K562 (cell line): ENCODE measurements at regions not wholly inside any gene's neighbourhood (a gene's known extent, or its start where the extent isn't known, plus 50 kb on each side); places are given as distances from the start of the nearest gene placed in this dataset.

ENCODE experiments used
- E4F1 ChIP-seq: fragments of 250-450 bp; sonication (Bioruptor Pico); IDR thresholded peaks from 2 replicates; pipeline ENCODE4 v1.5.0; 2021; ENCODE audit warnings: mild to moderate bottlenecking, borderline replicate concordance
- SIRT6 ChIP-seq: IDR thresholded peaks from one replicate; pipeline ENCODE4 v1.6.1; 2012; ENCODE audit warnings: low read depth, mild to moderate bottlenecking, control low read depth, inconsistent platforms, low read length, moderate library complexity
- SNAPC5 ChIP-seq: fragments of 250-450 bp; sonication (Bioruptor Pico); IDR thresholded peaks from 2 replicates; pipeline ENCODE4 v1.8.0; 2021; ENCODE audit warnings: moderate library complexity, mild to moderate bottlenecking, inconsistent platforms
- ZNF274 ChIP-seq: IDR thresholded peaks from 2 replicates; pipeline ENCODE4 v1.6.1; 2011; ENCODE audit warnings: low read depth, mild to moderate bottlenecking, low read length, moderate library complexity, borderline replicate concordance
- ZNF407 ChIP-seq: fragments of 450-650 bp; IDR thresholded peaks from 2 replicates; pipeline ENCODE4 v1.6.1; 2016; ENCODE audit warnings: low read depth
- ZNF449 ChIP-seq: fragments of 250-450 bp; sonication (Bioruptor Pico); IDR thresholded peaks from 2 replicates; pipeline ENCODE4 v1.8.0; 2022; ENCODE audit warnings: moderate library complexity, mild to moderate bottlenecking, inconsistent platforms
- ZNF512 ChIP-seq: IDR thresholded peaks from 2 replicates; pipeline ENCODE4 v1.6.1; 2016; ENCODE audit warnings: missing genetic modification characterization, missing compliant biosample characterization
- ZNF780A ChIP-seq: fragments of 250-450 bp; sonication (Bioruptor Pico); IDR thresholded peaks from 2 replicates; pipeline ENCODE4 v1.5.0; 2021; ENCODE audit warnings: mild to moderate bottlenecking
- TF ChIP-seq, protein P1 (sequence below): fragments of 450-650 bp; formaldehyde crosslinking; IDR thresholded peaks from 2 replicates; pipeline ENCODE4 v1.4.0; 2020; ENCODE audit warnings: mild to moderate bottlenecking, moderate library complexity

DNA sequence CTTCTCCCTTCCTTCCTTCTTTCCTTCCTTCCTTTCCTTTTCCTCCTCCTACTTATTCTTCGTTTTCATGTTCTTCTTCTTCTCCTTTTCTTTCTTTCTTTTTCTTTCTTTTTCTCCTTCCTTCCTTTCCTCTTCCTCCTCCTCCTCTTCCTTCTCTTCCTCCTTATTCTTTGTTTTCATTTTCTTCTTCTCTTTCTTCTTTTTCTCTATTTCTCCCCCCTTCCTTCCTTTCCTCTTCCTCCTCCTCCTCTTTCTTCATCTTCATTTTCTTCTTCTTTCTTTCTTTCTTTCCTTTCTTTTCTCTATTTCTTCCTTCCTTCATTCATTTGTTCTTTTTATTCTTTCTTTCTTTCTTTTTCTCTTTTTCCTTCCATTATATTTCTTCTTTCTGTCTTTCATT, 671.6 kb downstream of the IQCM start (continued):
- TF ChIP-seq ZNF407 (0 out of 2 replicates have a peak, but pooled peaks have one; percentile 9), ZNF274 (no peak), ZNF512 (tag) (peak; percentile 54; the same call in 1 of the 2 replicates), ZNF780A (CRISPR knock-in tag) (no peak), SIRT6 (no peak), SNAPC5 (CRISPR knock-in tag) (no peak), E4F1 (CRISPR knock-in tag) (no peak), ZNF449 (CRISPR knock-in tag) (no peak)
- TF ChIP-seq, protein P1, sequence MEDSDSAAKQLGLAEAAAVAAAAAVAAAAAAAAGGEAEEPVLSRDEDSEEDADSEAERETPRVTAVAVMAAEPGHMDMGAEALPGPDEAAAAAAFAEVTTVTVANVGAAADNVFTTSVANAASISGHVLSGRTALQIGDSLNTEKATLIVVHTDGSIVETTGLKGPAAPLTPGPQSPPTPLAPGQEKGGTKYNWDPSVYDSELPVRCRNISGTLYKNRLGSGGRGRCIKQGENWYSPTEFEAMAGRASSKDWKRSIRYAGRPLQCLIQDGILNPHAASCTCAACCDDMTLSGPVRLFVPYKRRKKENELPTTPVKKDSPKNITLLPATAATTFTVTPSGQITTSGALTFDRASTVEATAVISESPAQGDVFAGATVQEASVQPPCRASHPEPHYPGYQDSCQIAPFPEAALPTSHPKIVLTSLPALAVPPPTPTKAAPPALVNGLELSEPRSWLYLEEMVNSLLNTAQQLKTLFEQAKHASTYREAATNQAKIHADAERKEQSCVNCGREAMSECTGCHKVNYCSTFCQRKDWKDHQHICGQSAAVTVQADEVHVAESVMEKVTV, result no peak
